Neural cell (in vitro differentiated cells): ENCODE measurements at regions not wholly inside any gene's neighbourhood (a gene's known extent, or its start where the extent isn't known, plus 50 kb on each side); places are given as distances from the start of the nearest gene placed in this dataset.

Source experiments
- H2AFZ ChIP-seq: fragments of 200-600, 300-800 bp; sonication (generic), shearing (Covaris generic); 2 replicates; pipeline ENCODE4 v1.6.0; 2014; ENCODE audit warnings: low read depth, mild to moderate bottlenecking, antibody characterized with exemption, low read length, moderate library complexity
- H3F3A ChIP-seq: fragments of 200-600 bp; shearing (Covaris generic); 2 replicates; pipeline ENCODE4 v1.6.1; 2016; ENCODE audit warnings: mild to moderate bottlenecking, moderate library complexity, mixed read lengths, antibody characterized with exemption, low read length; ENCODE audit not compliant: insufficient read depth, poor library complexity, severe bottlenecking
- H3K27ac ChIP-seq: fragments of 200-600, 300-800 bp; sonication (generic), shearing (Covaris generic); 2 replicates; pipeline ENCODE4 v1.5.1; 2014; ENCODE audit warnings: mild to moderate bottlenecking, low read length, moderate library complexity
- H3K27me3 ChIP-seq: fragments of 300-800, 200-600 bp; sonication (generic), shearing (Covaris generic); 2 replicates; pipeline ENCODE4 v1.6.0; 2014; ENCODE audit warnings: mild to moderate bottlenecking, low read depth, low read length, moderate library complexity; ENCODE audit not compliant: insufficient read depth
- H3K36me3 ChIP-seq: fragments of 300-800, 200-600 bp; sonication (generic), shearing (Covaris generic); 2 replicates; pipeline ENCODE4 v1.5.1; 2014; ENCODE audit warnings: mild to moderate bottlenecking, antibody characterized with exemption, low read length, moderate library complexity; ENCODE audit not compliant: insufficient read depth
- H3K4me2 ChIP-seq: fragments of 300-800, 200-600 bp; sonication (generic), shearing (Covaris generic); 2 replicates; pipeline ENCODE4 v1.6.0; 2014; ENCODE audit warnings: mild to moderate bottlenecking, low read length
- H3K4me3 ChIP-seq: fragments of 300-800, 200-600 bp; sonication (generic), shearing (Covaris generic); 2 replicates; pipeline ENCODE4 v1.5.1; 2014; ENCODE audit warnings: mild to moderate bottlenecking, low read length, moderate library complexity
- H3K79me2 ChIP-seq: fragments of 200-600 bp; shearing (Covaris generic); replicated peaks from 2 replicates; pipeline ENCODE4 v1.6.0; 2014; ENCODE audit warnings: mild to moderate bottlenecking, low read length, moderate library complexity; ENCODE audit not compliant: insufficient read depth
- H3K9ac ChIP-seq: fragments of 300-800, 200-600 bp; sonication (generic), shearing (Covaris generic); 2 replicates; pipeline ENCODE4 v1.6.1; 2016; ENCODE audit warnings: mild to moderate bottlenecking, low read length, mixed read lengths
- H3K9me2 ChIP-seq: fragments of 200-600 bp; shearing (Covaris generic); 2 replicates; pipeline ENCODE4 v1.6.1; 2016; ENCODE audit warnings: mild to moderate bottlenecking, low read length, mixed read lengths; ENCODE audit not compliant: insufficient read depth
- H3K9me3 ChIP-seq: fragments of 200-600, 300-800 bp; sonication (generic), shearing (Covaris generic); 2 replicates; pipeline ENCODE4 v1.6.1; 2016; ENCODE audit warnings: mild to moderate bottlenecking, mixed run types, low read length, moderate library complexity, mixed read lengths
- H4K20me1 ChIP-seq: fragments of 200-600 bp; shearing (Covaris generic); 2 replicates; pipeline ENCODE4 v1.6.1; 2016; ENCODE audit warnings: mild to moderate bottlenecking, mixed run types; ENCODE audit not compliant: insufficient read depth
- EP300 ChIP-seq: fragments of 450-650 bp; conservative IDR thresholded peaks from 2 replicates; pipeline ENCODE4 v1.6.1; 2014; ENCODE audit warnings: antibody characterized with exemption, mild to moderate bottlenecking, moderate library complexity; ENCODE audit not compliant: poor library complexity, severe bottlenecking
- EZH2 ChIP-seq: fragments of 200-600, 300-800 bp; shearing (Covaris generic), sonication (generic); IDR thresholded peaks from 2 replicates; pipeline ENCODE4 v1.6.1; 2014; ENCODE audit warnings: antibody characterized with exemption, low read length, borderline replicate concordance, mild to moderate bottlenecking; ENCODE audit not compliant: insufficient read depth, poor library complexity, severe bottlenecking
- MXI1 ChIP-seq: fragments of 450-650 bp; conservative IDR thresholded peaks from 2 replicates; pipeline ENCODE4 v1.6.1; 2014; ENCODE audit warnings: antibody characterized with exemption, mild to moderate bottlenecking; ENCODE audit not compliant: poor library complexity, severe bottlenecking
- POLR2AphosphoS5 ChIP-seq: IDR thresholded peaks from 2 replicates; pipeline ENCODE4 v1.6.1; 2012
- RAD21 ChIP-seq: fragments of 450-650 bp; conservative IDR thresholded peaks from 2 replicates; pipeline ENCODE4 v1.6.1; 2014; ENCODE audit warnings: antibody characterized with exemption, mild to moderate bottlenecking, moderate library complexity
- SMC3 ChIP-seq: fragments of 450-650 bp; conservative IDR thresholded peaks from 2 replicates; pipeline ENCODE4 v1.6.1; 2014; ENCODE audit warnings: antibody characterized with exemption, mild to moderate bottlenecking, moderate library complexity; ENCODE audit not compliant: poor library complexity
- TAF1 ChIP-seq: IDR thresholded peaks from 2 replicates; pipeline ENCODE4 v1.6.1; 2012; ENCODE audit warnings: low read depth
- TF ChIP-seq, protein P1 (sequence below): fragments of 450-650 bp; IDR thresholded peaks from 2 replicates; pipeline ENCODE4 v1.5.1; 2014; ENCODE audit warnings: antibody characterized with exemption, mild to moderate bottlenecking, moderate library complexity; ENCODE audit not compliant: poor library complexity, severe bottlenecking
- TF ChIP-seq, protein P2 (sequence below): IDR thresholded peaks from 2 replicates; pipeline ENCODE4 v1.6.1; 2012; ENCODE audit warnings: borderline replicate concordance

GRCh38 chr2:217614498-217614897, 388.3 kb downstream of the TNS1 start:
- H3K36me3 ChIP-seq, result no peaks in the 10 kb centered on the region
- TF ChIP-seq SMC3 (no peak), EP300 (no peak), EZH2 (no peak), MXI1 (no peak), RAD21 (no peak)
- TF ChIP-seq, protein P1, sequence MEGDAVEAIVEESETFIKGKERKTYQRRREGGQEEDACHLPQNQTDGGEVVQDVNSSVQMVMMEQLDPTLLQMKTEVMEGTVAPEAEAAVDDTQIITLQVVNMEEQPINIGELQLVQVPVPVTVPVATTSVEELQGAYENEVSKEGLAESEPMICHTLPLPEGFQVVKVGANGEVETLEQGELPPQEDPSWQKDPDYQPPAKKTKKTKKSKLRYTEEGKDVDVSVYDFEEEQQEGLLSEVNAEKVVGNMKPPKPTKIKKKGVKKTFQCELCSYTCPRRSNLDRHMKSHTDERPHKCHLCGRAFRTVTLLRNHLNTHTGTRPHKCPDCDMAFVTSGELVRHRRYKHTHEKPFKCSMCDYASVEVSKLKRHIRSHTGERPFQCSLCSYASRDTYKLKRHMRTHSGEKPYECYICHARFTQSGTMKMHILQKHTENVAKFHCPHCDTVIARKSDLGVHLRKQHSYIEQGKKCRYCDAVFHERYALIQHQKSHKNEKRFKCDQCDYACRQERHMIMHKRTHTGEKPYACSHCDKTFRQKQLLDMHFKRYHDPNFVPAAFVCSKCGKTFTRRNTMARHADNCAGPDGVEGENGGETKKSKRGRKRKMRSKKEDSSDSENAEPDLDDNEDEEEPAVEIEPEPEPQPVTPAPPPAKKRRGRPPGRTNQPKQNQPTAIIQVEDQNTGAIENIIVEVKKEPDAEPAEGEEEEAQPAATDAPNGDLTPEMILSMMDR, result no peak
- H3K9ac ChIP-seq, result no peak overlapping the region
- no peaks in the 10 kb centered on the region for H4K20me1 ChIP-seq
- H3F3A ChIP-seq, result no peaks in the 10 kb centered on the region
- no peaks in the 10 kb centered on the region for H3K9me3 ChIP-seq
- no peaks in the 10 kb centered on the region for H3K79me2 ChIP-seq
- no peak overlapping the region for H3K27ac ChIP-seq
- H3K4me2 ChIP-seq, result no peak overlapping the region
- H3K27me3 ChIP-seq, result no peaks in the 10 kb centered on the region
- H3K9me2 ChIP-seq, result no peaks in the 10 kb centered on the region
- no peak overlapping the region for H2AFZ ChIP-seq
- no peak overlapping the region for H3K4me3 ChIP-seq

GRCh38 chr2:217614096-217614495, 388.7 kb downstream of the TNS1 start:
- Histone ChIP-seq H3K9me2 (no peaks in the 10 kb centered on the region), H3K4me2 (no peak overlapping the region), H3K79me2 (no peaks in the 10 kb centered on the region), H3K36me3 (no peaks in the 10 kb centered on the region), H4K20me1 (no peaks in the 10 kb centered on the region), H3K27ac (no peak overlapping the region), H3F3A (no peaks in the 10 kb centered on the region), H2AFZ (no peak overlapping the region), H3K9me3 (no peaks in the 10 kb centered on the region), H3K27me3 (no peaks in the 10 kb centered on the region), H3K4me3 (no peak overlapping the region), H3K9ac (no peak overlapping the region)
- TF ChIP-seq RAD21 (no peak), POLR2AphosphoS5 (no peak), TAF1 (no peak), MXI1 (no peak), EZH2 (no peak), SMC3 (no peak), EP300 (no peak)
- TF ChIP-seq, protein P1, result no peak
- TF ChIP-seq, protein P2, sequence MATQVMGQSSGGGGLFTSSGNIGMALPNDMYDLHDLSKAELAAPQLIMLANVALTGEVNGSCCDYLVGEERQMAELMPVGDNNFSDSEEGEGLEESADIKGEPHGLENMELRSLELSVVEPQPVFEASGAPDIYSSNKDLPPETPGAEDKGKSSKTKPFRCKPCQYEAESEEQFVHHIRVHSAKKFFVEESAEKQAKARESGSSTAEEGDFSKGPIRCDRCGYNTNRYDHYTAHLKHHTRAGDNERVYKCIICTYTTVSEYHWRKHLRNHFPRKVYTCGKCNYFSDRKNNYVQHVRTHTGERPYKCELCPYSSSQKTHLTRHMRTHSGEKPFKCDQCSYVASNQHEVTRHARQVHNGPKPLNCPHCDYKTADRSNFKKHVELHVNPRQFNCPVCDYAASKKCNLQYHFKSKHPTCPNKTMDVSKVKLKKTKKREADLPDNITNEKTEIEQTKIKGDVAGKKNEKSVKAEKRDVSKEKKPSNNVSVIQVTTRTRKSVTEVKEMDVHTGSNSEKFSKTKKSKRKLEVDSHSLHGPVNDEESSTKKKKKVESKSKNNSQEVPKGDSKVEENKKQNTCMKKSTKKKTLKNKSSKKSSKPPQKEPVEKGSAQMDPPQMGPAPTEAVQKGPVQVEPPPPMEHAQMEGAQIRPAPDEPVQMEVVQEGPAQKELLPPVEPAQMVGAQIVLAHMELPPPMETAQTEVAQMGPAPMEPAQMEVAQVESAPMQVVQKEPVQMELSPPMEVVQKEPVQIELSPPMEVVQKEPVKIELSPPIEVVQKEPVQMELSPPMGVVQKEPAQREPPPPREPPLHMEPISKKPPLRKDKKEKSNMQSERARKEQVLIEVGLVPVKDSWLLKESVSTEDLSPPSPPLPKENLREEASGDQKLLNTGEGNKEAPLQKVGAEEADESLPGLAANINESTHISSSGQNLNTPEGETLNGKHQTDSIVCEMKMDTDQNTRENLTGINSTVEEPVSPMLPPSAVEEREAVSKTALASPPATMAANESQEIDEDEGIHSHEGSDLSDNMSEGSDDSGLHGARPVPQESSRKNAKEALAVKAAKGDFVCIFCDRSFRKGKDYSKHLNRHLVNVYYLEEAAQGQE, result no peak
